Liver (tissue), 8 donors: ENCODE measurements at regions not wholly inside any gene's neighbourhood (a gene's known extent, or its start where the extent isn't known, plus 50 kb on each side); places are given as distances from the start of the nearest gene placed in this dataset.

Experiments
- DNase-seq: peaks from one replicate; pipeline ENCODE4 v3.0.0-alpha.2; 2017; ENCODE audit warnings: low spot score
- H3K27ac ChIP-seq, 2 donors: one replicate each; pipeline ENCODE4 v1.7.0; 2013; ENCODE audit warnings: inconsistent platforms in 2 of 2, low read length in 2 of 2, control low read depth in 1 of 2, low read depth in 1 of 2, mild to moderate bottlenecking in 1 of 2
- H3K27me3 ChIP-seq, 4 donors: one replicate each; pipeline versions ENCODE4 v1.6.1 to v1.7.0; 2013; ENCODE audit warnings: low read length in 3 of 4, inconsistent platforms in 1 of 4, mild to moderate bottlenecking in 1 of 4, moderate library complexity in 1 of 4; ENCODE audit not compliant: control insufficient read depth in 4 of 4, insufficient read depth in 4 of 4
- H3K36me3 ChIP-seq, 4 donors: one replicate each; pipeline versions ENCODE4 v1.6.1 to v1.7.0; 2013; ENCODE audit warnings: low read length in 3 of 4, mild to moderate bottlenecking in 3 of 4, low read depth in 1 of 4, moderate library complexity in 1 of 4; ENCODE audit not compliant: control insufficient read depth in 4 of 4, insufficient read depth in 3 of 4
- H3K4me1 ChIP-seq, 4 donors: one replicate each; pipeline versions ENCODE4 v1.6.1 to v1.7.0; 2013; ENCODE audit warnings: low read length in 3 of 4, mild to moderate bottlenecking in 3 of 4, moderate library complexity in 1 of 4; ENCODE audit not compliant: control insufficient read depth in 4 of 4, insufficient read depth in 4 of 4
- H3K4me3 ChIP-seq, 3 donors: one replicate each; pipeline versions ENCODE4 v1.6.1 to v1.7.0; 2013; ENCODE audit warnings: low read length in 3 of 3, control low read depth in 1 of 3, low read depth in 1 of 3, mild to moderate bottlenecking in 1 of 3
- H3K9ac ChIP-seq, 2 donors: one replicate each; pipeline ENCODE4 v1.7.0; 2013; ENCODE audit warnings: low read length in 2 of 2, mild to moderate bottlenecking in 2 of 2, moderate library complexity in 2 of 2, control low read depth in 1 of 2, low read depth in 1 of 2
- H3K9me3 ChIP-seq, 4 donors: one replicate each; pipeline versions ENCODE4 v1.6.1 to v1.7.0; 2013; ENCODE audit warnings: low read length in 3 of 4; ENCODE audit not compliant: control insufficient read depth in 4 of 4
- FOXA1 ChIP-seq: IDR thresholded peaks from 2 replicates; pipeline ENCODE4 v1.6.1; 2016; ENCODE audit warnings: antibody characterized with exemption
- FOXA2 ChIP-seq: IDR thresholded peaks from 2 replicates; pipeline ENCODE4 v1.6.1; 2016; ENCODE audit warnings: antibody characterized with exemption
- GABPA ChIP-seq, 2 donors: IDR thresholded peaks in 1 of 2; conservative IDR thresholded peaks in 1 of 2; 2 replicates each; pipeline ENCODE4 v1.6.1; 2016; ENCODE audit warnings: antibody characterized with exemption in 2 of 2, mild to moderate bottlenecking in 1 of 2, moderate library complexity in 1 of 2
- HNF4A ChIP-seq, 2 donors: conservative IDR thresholded peaks; 2 replicates each; pipeline ENCODE4 v1.6.1; 2016; ENCODE audit warnings: antibody characterized with exemption in 2 of 2, mild to moderate bottlenecking in 2 of 2
- HNF4G ChIP-seq: IDR thresholded peaks from 2 replicates; pipeline ENCODE4 v1.6.1; 2016; ENCODE audit warnings: antibody characterized with exemption
- RXRA ChIP-seq, 2 donors: IDR thresholded peaks; 2 replicates each; pipeline ENCODE4 v1.6.1; 2017 to 2018; ENCODE audit warnings: antibody characterized with exemption in 2 of 2, mild to moderate bottlenecking in 1 of 2
- SP1 ChIP-seq: IDR thresholded peaks from 2 replicates; pipeline ENCODE4 v1.6.1; 2018; ENCODE audit warnings: antibody characterized with exemption, mild to moderate bottlenecking
- TAF1 ChIP-seq: conservative IDR thresholded peaks from 2 replicates; pipeline ENCODE4 v1.6.1; 2016; ENCODE audit warnings: antibody characterized with exemption, mild to moderate bottlenecking
- YY1 ChIP-seq: IDR thresholded peaks from 2 replicates; pipeline ENCODE4 v1.6.1; 2016; ENCODE audit warnings: antibody characterized with exemption, mild to moderate bottlenecking
- ZBTB33 ChIP-seq: IDR thresholded peaks from 2 replicates; pipeline ENCODE4 v1.6.1; 2016; ENCODE audit warnings: antibody characterized with exemption
- WGBS: extraction: QIAGEN DNeasy Blood & Tissue Kit; methylation state at CpG from one replicate; pipeline ENCODE4 v1.1.7; 2013; 5-methylcytosine and 5-hydroxymethylcytosine counted together
- TF ChIP-seq, protein P1 (sequence below): fragments of 150-350 bp; IDR thresholded peaks from 2 replicates; pipeline ENCODE4 v1.5.1; 2017; ENCODE audit warnings: improper control_type of control experiment, low read depth, low read length; ENCODE audit not compliant: missing input control
- TF ChIP-seq, protein P2 (sequence below): IDR thresholded peaks from 2 replicates; pipeline ENCODE4 v1.6.1; 2016; ENCODE audit warnings: antibody characterized with exemption
- TF ChIP-seq, protein P3 (sequence below): IDR thresholded peaks from 2 replicates; pipeline ENCODE4 v1.6.1; 2016; ENCODE audit warnings: antibody characterized with exemption, mild to moderate bottlenecking
- donor health status: healthy.
- donor health status: healthy.
- donor health status: healthy.
- donor health status: healthy.
- donor health status: healthy.

DNA sequence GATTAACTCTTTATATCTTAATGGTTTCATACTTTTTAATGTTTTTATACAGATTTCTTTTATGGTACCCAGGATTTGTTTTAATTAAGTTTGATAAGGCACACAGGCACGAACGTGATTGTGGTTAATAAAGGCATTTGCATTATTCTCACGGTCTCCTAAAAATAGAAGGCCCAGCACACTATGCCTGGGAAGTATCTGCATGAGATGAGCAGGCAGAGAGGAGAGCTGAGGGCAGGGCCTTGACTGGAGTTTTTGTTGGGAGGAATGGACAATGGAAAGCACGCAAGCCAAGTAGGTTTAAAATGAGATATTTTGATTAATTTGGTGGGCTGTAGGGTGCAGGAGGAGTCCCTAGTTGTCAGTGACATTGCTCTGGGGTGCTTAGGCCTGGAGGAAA is 1714.3 kb upstream of the PCDH7 start:
- Histone ChIP-seq H3K27me3 (no peaks in the 10 kb centered on the region), H3K4me1 (no peaks in the 10 kb centered on the region), H3K36me3 (no peaks in the 10 kb centered on the region), H3K9ac (no peak overlapping the region), H3K9me3 (peaks cover 0 to 2% (median 0%) of the 10 kb centered on the region in 4 donors), H3K4me3 (no peak overlapping the region), H3K27ac (no peak overlapping the region)
- TF ChIP-seq ZBTB33 = no peak
- TF ChIP-seq FOXA1 = no peak
- TF ChIP-seq FOXA2 = no peak
- TF ChIP-seq TAF1 = no peak
- no peak for TF ChIP-seq HNF4G
- WGBS = 70% methylated on average over 4 of the region's 4 CpGs
- DNase-seq = no peak

DNA sequence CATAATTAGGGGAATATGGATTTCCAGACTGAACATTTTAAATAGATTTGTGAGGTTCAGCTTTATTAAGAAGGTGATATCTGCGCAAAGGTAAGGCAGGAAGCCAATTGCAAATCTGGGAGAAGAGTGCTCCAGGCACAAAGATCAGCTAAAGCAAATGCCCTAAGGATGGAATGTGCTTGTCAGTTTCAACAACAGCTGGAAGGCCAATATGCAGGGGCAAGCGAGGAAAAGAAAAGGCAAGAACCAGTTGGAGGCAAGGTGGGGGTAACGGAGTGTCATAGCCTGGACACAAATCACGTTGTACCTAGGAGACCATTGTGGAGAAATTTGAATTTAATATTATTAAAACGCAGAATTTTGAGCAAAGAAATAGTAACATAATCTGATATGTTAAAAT is 1710.3 kb upstream of the PCDH7 start:
- peaks cover 0 to 2% (median 0%) of the 10 kb centered on the region in 4 donors for H3K9me3 ChIP-seq

More for the DNA sequence above, 1710.3 kb upstream of the PCDH7 start:
- no peak for DNase-seq
- H3K4me1 ChIP-seq = no peaks in the 10 kb centered on the region
- H3K9ac ChIP-seq = no peak overlapping the region
- H3K27ac ChIP-seq = no peak overlapping the region
- H3K36me3 ChIP-seq = no peaks in the 10 kb centered on the region
- no peaks in the 10 kb centered on the region for H3K27me3 ChIP-seq
- TF ChIP-seq, protein P1, sequence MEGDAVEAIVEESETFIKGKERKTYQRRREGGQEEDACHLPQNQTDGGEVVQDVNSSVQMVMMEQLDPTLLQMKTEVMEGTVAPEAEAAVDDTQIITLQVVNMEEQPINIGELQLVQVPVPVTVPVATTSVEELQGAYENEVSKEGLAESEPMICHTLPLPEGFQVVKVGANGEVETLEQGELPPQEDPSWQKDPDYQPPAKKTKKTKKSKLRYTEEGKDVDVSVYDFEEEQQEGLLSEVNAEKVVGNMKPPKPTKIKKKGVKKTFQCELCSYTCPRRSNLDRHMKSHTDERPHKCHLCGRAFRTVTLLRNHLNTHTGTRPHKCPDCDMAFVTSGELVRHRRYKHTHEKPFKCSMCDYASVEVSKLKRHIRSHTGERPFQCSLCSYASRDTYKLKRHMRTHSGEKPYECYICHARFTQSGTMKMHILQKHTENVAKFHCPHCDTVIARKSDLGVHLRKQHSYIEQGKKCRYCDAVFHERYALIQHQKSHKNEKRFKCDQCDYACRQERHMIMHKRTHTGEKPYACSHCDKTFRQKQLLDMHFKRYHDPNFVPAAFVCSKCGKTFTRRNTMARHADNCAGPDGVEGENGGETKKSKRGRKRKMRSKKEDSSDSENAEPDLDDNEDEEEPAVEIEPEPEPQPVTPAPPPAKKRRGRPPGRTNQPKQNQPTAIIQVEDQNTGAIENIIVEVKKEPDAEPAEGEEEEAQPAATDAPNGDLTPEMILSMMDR = no peak
- TF ChIP-seq, protein P2, sequence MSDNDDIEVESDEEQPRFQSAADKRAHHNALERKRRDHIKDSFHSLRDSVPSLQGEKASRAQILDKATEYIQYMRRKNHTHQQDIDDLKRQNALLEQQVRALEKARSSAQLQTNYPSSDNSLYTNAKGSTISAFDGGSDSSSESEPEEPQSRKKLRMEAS = no peak
- TF ChIP-seq FOXA1 (no peak), RXRA (IDR thresholded peaks at IDR 0.05) (no peak), GABPA (IDR thresholded peaks at IDR 0.05 in 1 of 2, conservative IDR thresholded peaks at IDR 0.05 in 1 of 2) (no peak), ZBTB33 (no peak), YY1 (no peak), FOXA2 (no peak), HNF4A (conservative IDR thresholded peaks at IDR 0.05) (no peak), SP1 (no peak)
- TF ChIP-seq, protein P3, sequence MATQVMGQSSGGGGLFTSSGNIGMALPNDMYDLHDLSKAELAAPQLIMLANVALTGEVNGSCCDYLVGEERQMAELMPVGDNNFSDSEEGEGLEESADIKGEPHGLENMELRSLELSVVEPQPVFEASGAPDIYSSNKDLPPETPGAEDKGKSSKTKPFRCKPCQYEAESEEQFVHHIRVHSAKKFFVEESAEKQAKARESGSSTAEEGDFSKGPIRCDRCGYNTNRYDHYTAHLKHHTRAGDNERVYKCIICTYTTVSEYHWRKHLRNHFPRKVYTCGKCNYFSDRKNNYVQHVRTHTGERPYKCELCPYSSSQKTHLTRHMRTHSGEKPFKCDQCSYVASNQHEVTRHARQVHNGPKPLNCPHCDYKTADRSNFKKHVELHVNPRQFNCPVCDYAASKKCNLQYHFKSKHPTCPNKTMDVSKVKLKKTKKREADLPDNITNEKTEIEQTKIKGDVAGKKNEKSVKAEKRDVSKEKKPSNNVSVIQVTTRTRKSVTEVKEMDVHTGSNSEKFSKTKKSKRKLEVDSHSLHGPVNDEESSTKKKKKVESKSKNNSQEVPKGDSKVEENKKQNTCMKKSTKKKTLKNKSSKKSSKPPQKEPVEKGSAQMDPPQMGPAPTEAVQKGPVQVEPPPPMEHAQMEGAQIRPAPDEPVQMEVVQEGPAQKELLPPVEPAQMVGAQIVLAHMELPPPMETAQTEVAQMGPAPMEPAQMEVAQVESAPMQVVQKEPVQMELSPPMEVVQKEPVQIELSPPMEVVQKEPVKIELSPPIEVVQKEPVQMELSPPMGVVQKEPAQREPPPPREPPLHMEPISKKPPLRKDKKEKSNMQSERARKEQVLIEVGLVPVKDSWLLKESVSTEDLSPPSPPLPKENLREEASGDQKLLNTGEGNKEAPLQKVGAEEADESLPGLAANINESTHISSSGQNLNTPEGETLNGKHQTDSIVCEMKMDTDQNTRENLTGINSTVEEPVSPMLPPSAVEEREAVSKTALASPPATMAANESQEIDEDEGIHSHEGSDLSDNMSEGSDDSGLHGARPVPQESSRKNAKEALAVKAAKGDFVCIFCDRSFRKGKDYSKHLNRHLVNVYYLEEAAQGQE = no peak
- 53% methylated on average over 5 of the region's 5 CpGs for WGBS
- no peak overlapping the region for H3K4me3 ChIP-seq
